ENCODE measurements at regions not wholly inside any gene's neighbourhood (a gene's known extent, or its start where the extent isn't known, plus 50 kb on each side); places are given as distances from the start of the nearest gene placed in this dataset.

GRCh38 chr9:87786876-87787275 is 61.0 kb downstream of the CTSL start:
- TF ChIP-seq CTCF (IDR thresholded peaks at IDR 0.05; ENCODE audit: insufficient read depth, low read depth, low read length) (no peak), EZH2 (IDR thresholded peaks at IDR 0.05; ENCODE audit: insufficient read depth, low read length) (no peak)
